Spleen (tissue), 7 donors: ENCODE measurements at regions not wholly inside any gene's neighbourhood (a gene's known extent, or its start where the extent isn't known, plus 50 kb on each side); places are given as distances from the start of the nearest gene placed in this dataset.

Experiments used
- POLR2A ChIP-seq, 3 donors: fragments of 450-650 bp; IDR thresholded peaks; one replicate each; pipeline ENCODE4 v1.5.1; 2017; ENCODE audit warnings: antibody characterized with exemption in 3 of 3, mild to moderate bottlenecking in 1 of 3
- POLR2AphosphoS5 ChIP-seq, 3 donors: sonication (generic); formaldehyde crosslinking; IDR thresholded peaks; one replicate each; pipeline ENCODE4 v1.5.1; 2017; ENCODE audit warnings: antibody characterized with exemption in 3 of 3
- TF ChIP-seq, protein P1 (sequence below), 11 experiments: fragments of 200-600 bp in 7 of 11; fragments of 450-650 bp in 4 of 11; sonication (generic) in 4 of 11; IDR thresholded peaks in 8 of 11; conservative IDR thresholded peaks in 3 of 11; 1 replicate in 7 of 11; 2 replicates in 4 of 11; pipeline versions ENCODE4 v1.4.0 to v1.8.0; 2016 to 2021; ENCODE audit warnings: antibody characterized with exemption in 11 of 11, inconsistent platforms in 4 of 11, mild to moderate bottlenecking in 1 of 11
- donor health status: DM: no; HTN: no; CAD: no; lungs with moderate emphysema.
- donor health status: DM: no; HTN: no; CAD: no.
- donor health status: DM: no; HTN: no; CAD: no.

DNA sequence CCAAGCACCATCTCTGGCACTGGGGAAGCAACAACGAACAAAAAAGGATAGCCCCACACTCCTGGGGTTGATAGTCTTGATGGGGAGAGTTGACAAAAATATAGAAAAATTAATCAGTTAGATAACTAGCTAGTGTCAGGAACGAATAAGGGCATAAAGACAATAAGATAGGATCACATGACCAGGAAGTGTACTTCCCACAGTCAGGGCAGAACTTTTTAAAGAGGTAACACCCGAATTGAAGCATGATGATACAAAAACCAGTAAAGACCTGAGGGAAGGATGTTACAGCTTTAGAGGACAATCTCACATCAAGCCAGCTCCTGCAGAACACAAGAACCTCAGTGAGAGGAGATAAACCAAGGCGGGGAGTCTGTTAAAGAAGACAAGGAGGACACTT lies 295.4 kb upstream of the CRIM1 start:
- TF ChIP-seq, protein P1, sequence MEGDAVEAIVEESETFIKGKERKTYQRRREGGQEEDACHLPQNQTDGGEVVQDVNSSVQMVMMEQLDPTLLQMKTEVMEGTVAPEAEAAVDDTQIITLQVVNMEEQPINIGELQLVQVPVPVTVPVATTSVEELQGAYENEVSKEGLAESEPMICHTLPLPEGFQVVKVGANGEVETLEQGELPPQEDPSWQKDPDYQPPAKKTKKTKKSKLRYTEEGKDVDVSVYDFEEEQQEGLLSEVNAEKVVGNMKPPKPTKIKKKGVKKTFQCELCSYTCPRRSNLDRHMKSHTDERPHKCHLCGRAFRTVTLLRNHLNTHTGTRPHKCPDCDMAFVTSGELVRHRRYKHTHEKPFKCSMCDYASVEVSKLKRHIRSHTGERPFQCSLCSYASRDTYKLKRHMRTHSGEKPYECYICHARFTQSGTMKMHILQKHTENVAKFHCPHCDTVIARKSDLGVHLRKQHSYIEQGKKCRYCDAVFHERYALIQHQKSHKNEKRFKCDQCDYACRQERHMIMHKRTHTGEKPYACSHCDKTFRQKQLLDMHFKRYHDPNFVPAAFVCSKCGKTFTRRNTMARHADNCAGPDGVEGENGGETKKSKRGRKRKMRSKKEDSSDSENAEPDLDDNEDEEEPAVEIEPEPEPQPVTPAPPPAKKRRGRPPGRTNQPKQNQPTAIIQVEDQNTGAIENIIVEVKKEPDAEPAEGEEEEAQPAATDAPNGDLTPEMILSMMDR (IDR thresholded peaks at IDR 0.05 in 8 of 11, conservative IDR thresholded peaks at IDR 0.05 in 3 of 11): no peak
- no peak for TF ChIP-seq POLR2A (IDR thresholded peaks at IDR 0.05)
- TF ChIP-seq POLR2AphosphoS5 (IDR thresholded peaks at IDR 0.05): no peak
